ENCODE measurements at regions not wholly inside any gene's neighbourhood (a gene's known extent, or its start where the extent isn't known, plus 50 kb on each side); places are given as distances from the start of the nearest gene placed in this dataset.

DNA sequence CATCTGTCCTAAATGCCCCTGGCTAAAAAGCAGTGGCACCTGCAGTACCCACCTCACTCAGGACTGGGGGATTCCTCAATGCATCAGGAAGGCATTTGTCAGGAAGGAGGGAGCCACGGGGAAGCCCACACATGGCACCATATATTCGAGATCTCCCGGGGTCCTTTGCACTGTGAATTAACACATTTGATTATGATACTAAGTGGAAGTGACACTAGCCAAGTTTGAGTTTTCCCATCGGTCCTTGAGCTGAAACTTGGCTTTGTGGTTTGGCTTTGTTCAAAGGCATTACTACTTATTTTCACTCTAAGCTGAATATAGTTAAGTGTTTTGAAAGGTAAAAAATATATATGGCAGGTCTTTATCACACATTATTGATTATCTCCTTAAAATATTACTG lies 168.7 kb upstream of the MYO16 start:
- no peak overlapping the region for H3K4me3 Mint-ChIP-seq
- no peaks in the 10 kb centered on the region for H3K36me3 ChIP-seq (ENCODE audit: control insufficient read depth, insufficient read depth, low read length)
- no peaks in the 10 kb centered on the region for H3K27me3 ChIP-seq (ENCODE audit: control insufficient read depth, insufficient read depth, low read length, poor library complexity, severe bottlenecking)
- H3K4me3 ChIP-seq (ENCODE audit: low read length), result no peak overlapping the region
- H3K9me3 ChIP-seq (ENCODE audit: control insufficient read depth, low read length), result no peaks in the 10 kb centered on the region
- no peaks in the 10 kb centered on the region for H3K4me1 Mint-ChIP-seq
- no peaks in the 10 kb centered on the region for H3K9me3 Mint-ChIP-seq
- no peak for DNase-seq
- no peaks in the 10 kb centered on the region for H3K36me3 Mint-ChIP-seq (ENCODE audit: low read depth)
- no peak for TF ChIP-seq CTCF (conservative IDR thresholded peaks at IDR 0.05)
- H3K9ac ChIP-seq (ENCODE audit: extremely low read depth, low read length, poor library complexity, severe bottlenecking), result no peak overlapping the region
- WGBS, 2 experiments (ENCODE audit: insufficient coverage in 1 of 2, insufficient read length in 1 of 2), result 71 to 78% methylated on average over 3 to 4 of the region's 4 CpGs
- H3K4me1 ChIP-seq (ENCODE audit: control insufficient read depth, insufficient read depth, low read length), result no peaks in the 10 kb centered on the region
- no peaks in the 10 kb centered on the region for H3K27me3 Mint-ChIP-seq (ENCODE audit: insufficient read depth)
- no peak overlapping the region for H3K27ac ChIP-seq (ENCODE audit: low read depth, low read length)
- no peak overlapping the region for H3K27ac Mint-ChIP-seq

DNA sequence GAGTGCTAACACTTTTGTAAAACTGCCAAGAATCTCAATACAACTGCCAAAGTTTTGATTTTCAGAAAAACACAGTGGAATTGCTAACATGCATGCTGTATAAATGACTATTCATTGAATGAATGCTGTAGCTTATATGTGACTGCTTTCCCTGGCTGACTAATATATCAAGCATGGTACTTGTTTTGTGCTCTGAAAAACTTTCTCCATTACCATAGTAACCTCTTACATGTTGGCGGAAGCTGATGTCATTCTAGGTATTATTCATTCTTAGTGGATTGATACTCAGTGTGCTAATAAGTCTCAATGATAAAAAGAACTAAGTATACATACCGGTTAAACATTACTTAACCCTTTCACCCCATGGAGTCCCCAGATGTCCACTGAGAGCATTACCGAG lies 166.1 kb upstream of the MYO16 start:
- H3K27me3 ChIP-seq (ENCODE audit: control insufficient read depth, insufficient read depth, low read length, poor library complexity, severe bottlenecking), result no peaks in the 10 kb centered on the region
- no peaks in the 10 kb centered on the region for H3K9me3 Mint-ChIP-seq
- no peaks in the 10 kb centered on the region for H3K36me3 ChIP-seq (ENCODE audit: control insufficient read depth, insufficient read depth, low read length)
- H3K9ac ChIP-seq (ENCODE audit: extremely low read depth, low read length, poor library complexity, severe bottlenecking), result no peak overlapping the region
- DNase-seq, result no peak
- H3K9me3 ChIP-seq (ENCODE audit: control insufficient read depth, low read length), result peaks cover 4% of the 10 kb centered on the region
- no peaks in the 10 kb centered on the region for H3K4me1 Mint-ChIP-seq
- H3K4me3 Mint-ChIP-seq, result no peak overlapping the region
- 84 to 88% methylated on average over 2 of the region's 3 CpGs for WGBS, 2 experiments (ENCODE audit: insufficient coverage in 1 of 2, insufficient read length in 1 of 2)
- no peaks in the 10 kb centered on the region for H3K36me3 Mint-ChIP-seq (ENCODE audit: low read depth)
- no peak overlapping the region for H3K4me3 ChIP-seq (ENCODE audit: low read length)
- no peak for TF ChIP-seq CTCF (conservative IDR thresholded peaks at IDR 0.05)
- H3K27ac Mint-ChIP-seq, result no peak overlapping the region
- H3K27ac ChIP-seq (ENCODE audit: low read depth, low read length), result no peak overlapping the region
- H3K4me1 ChIP-seq (ENCODE audit: control insufficient read depth, insufficient read depth, low read length), result no peaks in the 10 kb centered on the region
- H3K27me3 Mint-ChIP-seq (ENCODE audit: insufficient read depth), result no peaks in the 10 kb centered on the region

DNA sequence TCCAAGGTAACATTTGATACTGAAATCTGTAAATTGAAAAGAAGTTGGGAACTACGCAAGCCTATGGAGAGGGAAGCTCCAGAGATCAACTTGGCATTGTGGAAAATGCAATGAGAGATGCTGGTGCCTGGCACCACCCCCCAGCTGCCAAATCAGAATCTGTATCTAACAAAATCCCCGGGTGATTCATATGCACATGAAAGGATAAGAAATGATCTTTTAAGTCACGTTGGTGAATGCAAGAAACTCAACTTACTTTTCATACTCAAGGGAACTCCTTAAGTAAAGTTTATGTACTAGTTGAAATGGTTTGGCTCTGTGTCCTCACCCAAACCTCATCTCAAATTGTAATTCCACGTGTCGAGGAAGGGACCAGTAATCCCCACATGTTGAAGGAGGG lies 158.5 kb upstream of the MYO16 start:
- no peak for TF ChIP-seq CTCF (conservative IDR thresholded peaks at IDR 0.05)
- no peaks in the 10 kb centered on the region for H3K4me1 Mint-ChIP-seq
- no peak overlapping the region for H3K27ac ChIP-seq (ENCODE audit: low read depth, low read length)
- no peak for DNase-seq
- 93 to 100% methylated on average over 1 to 4 of the region's 5 CpGs for WGBS, 2 experiments (ENCODE audit: insufficient coverage in 1 of 2, insufficient read length in 1 of 2)
- no peaks in the 10 kb centered on the region for H3K27me3 Mint-ChIP-seq (ENCODE audit: insufficient read depth)
- peaks cover 4% of the 10 kb centered on the region for H3K9me3 ChIP-seq (ENCODE audit: control insufficient read depth, low read length)
- no peak overlapping the region for H3K27ac Mint-ChIP-seq
- H3K36me3 Mint-ChIP-seq (ENCODE audit: low read depth), result no peaks in the 10 kb centered on the region
- H3K27me3 ChIP-seq (ENCODE audit: control insufficient read depth, insufficient read depth, low read length, poor library complexity, severe bottlenecking), result no peaks in the 10 kb centered on the region
- H3K4me1 ChIP-seq (ENCODE audit: control insufficient read depth, insufficient read depth, low read length), result no peaks in the 10 kb centered on the region
- H3K4me3 Mint-ChIP-seq, result no peak overlapping the region
- no peaks in the 10 kb centered on the region for H3K36me3 ChIP-seq (ENCODE audit: control insufficient read depth, insufficient read depth, low read length)
- peaks cover 17% of the 10 kb centered on the region for H3K9me3 Mint-ChIP-seq
- H3K4me3 ChIP-seq (ENCODE audit: low read length), result no peak overlapping the region
- H3K9ac ChIP-seq (ENCODE audit: extremely low read depth, low read length, poor library complexity, severe bottlenecking), result no peak overlapping the region

Data from endodermal cell (in vitro differentiated cells).